Activated CD4-positive, alpha-beta T cell treated with anti-CD3 and anti-CD28 coated beads for 36 hours (primary cell): ENCODE measurements at regions not wholly inside any gene's neighbourhood (a gene's known extent, or its start where the extent isn't known, plus 50 kb on each side); places are given as distances from the start of the nearest gene placed in this dataset.

ENCODE experiments used
- ATAC-seq: fragments of 200-7000 bp; cut with Tn5 transposase; one replicate; pipeline ENCODE4 v1.10.0; 2021; ENCODE audit warnings: mild to moderate bottlenecking, moderate library complexity
- CTCF ChIA-PET: fragments of 350-600 bp; sonication (Branson Sonifier 250); formaldehyde crosslinking; loops from one replicate; lab custom pipeline; 2021; ENCODE audit warnings: antibody characterized with exemption; lab: Charles Lee
- POLR2A ChIA-PET: fragments of 350-600 bp; sonication (Branson Sonifier 250); formaldehyde crosslinking; loops from one replicate; lab custom pipeline; 2021; ENCODE audit warnings: antibody characterized with exemption, inconsistent platforms; lab: Charles Lee
- DNase-seq: peaks from one replicate; pipeline ENCODE4 v3.0.0-alpha.2; 2020
- H3K27ac Mint-ChIP-seq: one replicate; pipeline ENCODE4 v1.8.0; 2021; ENCODE audit warnings: mixed read lengths
- H3K27me3 Mint-ChIP-seq: one replicate; pipeline ENCODE4 v1.8.0; 2021; ENCODE audit warnings: mixed read lengths
- H3K36me3 Mint-ChIP-seq: one replicate; pipeline ENCODE4 v1.8.0; 2021; ENCODE audit warnings: low read depth, mixed read lengths
- H3K4me1 Mint-ChIP-seq: one replicate; pipeline ENCODE4 v1.8.0; 2021; ENCODE audit warnings: mixed read lengths
- H3K4me3 Mint-ChIP-seq: one replicate; pipeline ENCODE4 v1.8.0; 2021; ENCODE audit warnings: mild to moderate bottlenecking, moderate library complexity, mixed read lengths
- H3K9me3 Mint-ChIP-seq: one replicate; pipeline ENCODE4 v1.8.0; 2021; ENCODE audit warnings: low read depth, mixed read lengths
- intact Hi-C, 2 experiments: fragments of 100-400 bp; cut with DNase I in 1 of 2; cut with micrococcal nuclease in 1 of 2; formaldehyde crosslinking; loops; one replicate each; pipeline versions ENCODE4 v1.14.2 to v1.15.1; 2022 to 2024; cut with DNase I, micrococcal nuclease

DNA sequence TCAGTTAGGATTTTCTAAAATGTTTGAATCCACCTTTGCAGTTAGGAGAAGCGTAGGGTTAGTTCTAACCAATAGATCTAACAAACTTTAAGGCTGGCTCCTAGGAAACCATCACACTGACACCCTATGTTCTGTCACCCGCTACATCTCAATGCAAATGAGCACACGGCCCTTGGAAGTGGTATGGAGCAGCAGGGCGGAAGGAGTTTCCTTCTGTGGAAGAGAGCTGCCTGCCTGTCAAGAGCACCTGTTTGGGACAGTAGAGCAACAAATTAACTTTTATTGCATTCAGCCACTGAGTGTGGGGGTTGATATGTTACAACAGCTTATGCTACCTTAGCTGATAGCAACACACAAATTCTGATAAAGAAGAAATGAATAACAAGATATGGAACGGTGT is 306.9 kb upstream of the RAB6C start:
- DNase-seq: no peak
- H3K4me3 Mint-ChIP-seq: no peak overlapping the region
- no peaks in the 10 kb centered on the region for H3K36me3 Mint-ChIP-seq
- ChIA-PET POLR2A (no interaction called here), CTCF (no interaction called here)
- H3K9me3 Mint-ChIP-seq: no peaks in the 10 kb centered on the region
- H3K27me3 Mint-ChIP-seq: peaks cover 3% of the 10 kb centered on the region
- H3K4me1 Mint-ChIP-seq: no peaks in the 10 kb centered on the region
- ATAC-seq: no peak
- intact Hi-C loops: no loop called here
- H3K27ac Mint-ChIP-seq: no peak overlapping the region

DNA sequence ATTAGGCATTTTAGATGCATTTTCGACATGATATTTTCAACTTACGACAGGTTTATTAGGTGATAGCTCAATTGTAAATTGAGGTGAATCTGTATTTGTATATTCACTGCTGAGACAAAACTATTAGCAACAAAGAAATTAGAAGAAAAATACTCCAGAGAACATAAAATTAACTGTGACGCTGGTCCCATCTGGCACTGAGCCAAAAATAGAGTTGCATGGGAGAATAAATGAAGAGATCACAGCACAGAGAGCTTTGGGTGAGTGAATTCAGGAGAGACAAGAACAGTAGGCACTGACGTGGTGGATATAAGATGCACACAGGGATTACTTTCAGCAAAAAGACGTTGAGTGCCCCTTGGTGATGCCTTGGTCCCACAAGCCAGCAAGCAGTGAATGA is 306.2 kb upstream of the RAB6C start:
- POLR2A ChIA-PET: no interaction called here
- H3K9me3 Mint-ChIP-seq: no peaks in the 10 kb centered on the region

DNA sequence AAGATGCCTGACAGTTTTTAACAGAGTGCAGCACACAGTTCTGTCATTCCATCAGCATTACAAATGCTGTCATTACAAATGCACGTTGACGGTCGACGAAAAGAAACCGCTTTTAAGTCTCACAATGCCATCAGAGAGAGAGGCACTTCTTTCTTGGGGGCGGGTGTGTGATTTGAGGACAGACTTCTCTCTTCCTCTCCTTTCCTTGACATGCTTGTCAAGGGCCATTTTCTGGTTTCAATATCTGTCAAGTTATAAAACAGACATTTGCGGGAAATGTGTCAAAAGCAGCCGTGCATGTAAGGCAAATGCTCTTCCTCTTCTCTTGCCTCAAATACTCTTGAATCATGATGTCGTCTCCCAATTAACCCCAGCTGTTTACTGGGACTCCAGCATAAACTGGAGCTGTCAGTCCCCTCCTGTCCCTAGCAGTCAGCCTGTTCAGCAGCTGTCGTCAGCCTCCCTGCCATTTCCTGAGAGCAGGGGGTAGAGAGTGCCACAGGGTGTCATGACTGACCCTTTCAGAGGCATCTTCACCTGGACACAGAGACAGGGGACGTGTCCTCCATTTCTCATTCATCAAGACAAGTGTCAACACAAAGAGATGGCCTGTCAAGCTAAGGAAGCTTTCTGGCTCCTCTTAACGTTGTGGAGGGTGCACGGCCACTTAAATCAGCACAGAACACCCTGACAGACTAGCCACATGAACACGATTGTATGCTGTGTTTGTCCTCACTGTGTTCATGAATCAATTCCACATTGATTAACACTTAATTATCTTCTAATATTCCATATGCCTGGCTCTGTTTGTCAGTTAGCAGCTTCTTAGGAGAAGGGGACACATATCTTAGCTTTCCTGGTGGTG is 305.4 kb upstream of the RAB6C start:
- POLR2A ChIA-PET: no interaction called here
- Mint-ChIP-seq H3K4me1 (no peaks in the 10 kb centered on the region), H3K4me3 (no peak overlapping the region), H3K27me3 (peaks cover 11% of the 10 kb centered on the region), H3K27ac (no peak overlapping the region), H3K36me3 (no peaks in the 10 kb centered on the region), H3K9me3 (no peaks in the 10 kb centered on the region)
- no peak for ATAC-seq
- DNase-seq: no peak
- CTCF ChIA-PET: interaction anchor here (0.7 kb wide), 1 partner anchor 1328 kb away, joined by 4 read pairs; no protein-coding TSS in a partner anchor
- intact Hi-C loops: no loop called here

More for the DNA sequence above, 306.2 kb upstream of the RAB6C start:
- no peak overlapping the region for H3K27ac Mint-ChIP-seq
- ATAC-seq (no peak), DNase-seq (no peak)
- intact Hi-C loops: no loop called here
- no peaks in the 10 kb centered on the region for H3K4me1 Mint-ChIP-seq
- no peaks in the 10 kb centered on the region for H3K36me3 Mint-ChIP-seq
- H3K4me3 Mint-ChIP-seq: no peak overlapping the region
- CTCF ChIA-PET: no interaction called here
- H3K27me3 Mint-ChIP-seq: peaks cover 5% of the 10 kb centered on the region

DNA sequence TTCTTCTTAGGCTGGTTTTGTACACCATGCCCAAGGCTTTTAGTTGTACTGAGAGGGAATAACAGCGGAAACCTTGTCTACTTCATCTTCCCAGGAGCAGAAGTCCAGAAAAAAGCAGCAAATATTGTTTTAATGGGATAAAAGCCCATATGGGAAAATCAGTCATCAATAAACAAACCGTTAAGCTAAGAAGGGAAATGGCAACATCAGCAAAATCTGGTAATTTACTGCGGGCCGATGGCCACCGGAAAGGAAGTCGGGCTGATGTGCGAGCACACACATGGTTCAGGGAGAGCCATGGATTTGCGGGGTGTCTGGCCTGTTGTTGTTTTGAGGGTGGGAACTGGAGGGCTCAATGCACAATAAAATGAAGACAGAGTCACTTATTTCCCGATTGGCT is 300.7 kb upstream of the RAB6C start:
- H3K36me3 Mint-ChIP-seq: no peaks in the 10 kb centered on the region
- CTCF ChIA-PET: no interaction called here
- H3K9me3 Mint-ChIP-seq: no peaks in the 10 kb centered on the region

DNA sequence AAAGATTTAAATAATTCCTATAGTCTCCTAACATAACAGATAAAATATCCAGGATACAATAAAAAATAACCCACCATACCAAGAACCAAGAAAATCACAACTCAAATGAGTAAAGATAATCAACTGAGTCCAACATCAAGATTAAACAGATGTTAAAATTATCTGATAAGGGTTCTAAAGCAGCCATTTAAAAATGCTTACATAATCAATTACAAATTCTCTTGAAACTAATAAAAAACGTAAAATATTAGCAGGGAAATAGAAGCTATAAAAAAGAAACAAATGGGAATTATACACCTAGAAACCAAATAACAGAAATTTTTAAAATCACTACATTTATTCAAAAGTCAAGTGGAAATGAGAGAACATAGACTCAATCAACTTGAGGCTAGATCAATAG is 297.7 kb upstream of the RAB6C start:
- intact Hi-C loops: no loop called here
- H3K4me3 Mint-ChIP-seq: no peak overlapping the region
- CTCF ChIA-PET: no interaction called here
- ATAC-seq: no peak
- no peak overlapping the region for H3K27ac Mint-ChIP-seq
- no peaks in the 10 kb centered on the region for H3K36me3 Mint-ChIP-seq
- POLR2A ChIA-PET: no interaction called here
- H3K9me3 Mint-ChIP-seq: no peaks in the 10 kb centered on the region
- no peaks in the 10 kb centered on the region for H3K4me1 Mint-ChIP-seq
- no peak for DNase-seq
- peaks cover 11% of the 10 kb centered on the region for H3K27me3 Mint-ChIP-seq

More for the DNA sequence above, 300.7 kb upstream of the RAB6C start:
- no peaks in the 10 kb centered on the region for H3K4me1 Mint-ChIP-seq
- POLR2A ChIA-PET: no interaction called here
- H3K4me3 Mint-ChIP-seq: no peak overlapping the region
- intact Hi-C loops: no loop called here
- peaks cover 11% of the 10 kb centered on the region for H3K27me3 Mint-ChIP-seq
- H3K27ac Mint-ChIP-seq: no peak overlapping the region
- DNase-seq (no peak), ATAC-seq (no peak)

DNA sequence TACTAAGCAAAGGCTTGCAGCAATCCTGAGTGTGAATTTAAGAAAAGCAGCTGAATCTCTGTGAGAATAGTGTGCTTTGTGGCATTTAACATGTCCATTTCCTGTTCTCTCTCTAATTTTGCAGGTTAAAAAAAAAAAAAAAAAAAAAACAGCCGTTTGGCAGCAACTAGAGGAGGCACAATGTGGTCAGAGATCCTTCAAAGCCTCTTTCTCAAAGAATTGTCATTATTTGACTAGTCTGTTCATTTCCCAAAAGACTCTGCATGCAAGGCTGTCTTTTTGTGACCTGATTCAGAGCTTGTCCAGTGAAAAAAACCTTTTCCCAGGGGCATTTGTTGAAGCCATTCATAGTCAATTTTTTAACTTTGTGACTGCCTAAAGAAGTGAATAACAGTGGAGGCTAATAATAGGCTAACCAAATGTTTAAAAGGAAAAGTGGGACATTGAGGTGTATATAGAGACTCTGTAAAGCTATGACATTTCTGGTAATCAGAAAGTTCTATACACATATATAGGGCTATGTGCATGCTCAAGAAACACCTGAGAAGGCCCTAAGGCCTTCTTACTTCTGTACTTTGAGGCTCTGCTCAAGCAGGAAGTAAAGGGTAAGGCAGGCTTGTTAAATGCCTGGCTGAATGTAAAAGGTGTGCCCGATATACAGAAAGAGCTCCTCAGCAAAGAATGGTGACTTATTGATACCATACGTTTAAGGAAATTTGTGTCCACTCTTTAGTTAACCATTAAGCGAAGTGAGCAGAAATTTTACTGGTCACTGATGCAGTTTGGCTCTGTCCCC is 289.6 kb upstream of the RAB6C start:
- ATAC-seq: no peak
- H3K4me3 Mint-ChIP-seq: no peak overlapping the region
- H3K27ac Mint-ChIP-seq: no peak overlapping the region
- CTCF ChIA-PET: no interaction called here
- H3K9me3 Mint-ChIP-seq: peaks cover 6% of the 10 kb centered on the region
- POLR2A ChIA-PET: no interaction called here
- intact Hi-C loops: no loop called here
- H3K4me1 Mint-ChIP-seq: no peaks in the 10 kb centered on the region
- H3K36me3 Mint-ChIP-seq: no peaks in the 10 kb centered on the region
- peaks cover 2% of the 10 kb centered on the region for H3K27me3 Mint-ChIP-seq
- DNase-seq: no peak

DNA sequence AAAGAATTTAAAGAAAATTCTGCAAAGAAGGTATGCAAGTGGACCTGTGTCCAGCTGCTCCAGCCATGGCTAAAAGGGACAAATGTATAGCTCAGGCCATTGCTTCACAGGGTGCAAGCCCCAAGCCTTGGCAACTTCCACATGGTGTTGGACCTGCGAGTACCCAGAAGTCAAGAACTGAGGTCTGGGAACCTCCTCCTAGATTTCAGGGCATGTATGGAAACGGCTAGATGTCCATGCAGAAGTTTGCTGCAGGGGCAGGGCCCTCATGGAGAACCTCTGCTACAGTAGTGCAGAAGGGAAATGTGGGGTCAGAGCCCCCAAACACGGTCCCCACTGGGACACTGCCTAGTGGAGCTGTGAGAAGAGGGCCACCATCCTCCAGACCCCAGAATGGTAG is 284.0 kb upstream of the RAB6C start:
- DNase-seq: no peak
- Mint-ChIP-seq H3K4me3 (no peak overlapping the region), H3K9me3 (peaks cover 6% of the 10 kb centered on the region), H3K27ac (no peak overlapping the region), H3K36me3 (no peaks in the 10 kb centered on the region), H3K27me3 (no peaks in the 10 kb centered on the region), H3K4me1 (no peaks in the 10 kb centered on the region)
- CTCF ChIA-PET: no interaction called here
- intact Hi-C loops: no loop called here
- POLR2A ChIA-PET: no interaction called here
- ATAC-seq: no peak

GRCh38 chr2:129698593-129698992 is 280.9 kb upstream of the RAB6C start:
- Mint-ChIP-seq H3K4me1 (no peaks in the 10 kb centered on the region), H3K4me3 (no peak overlapping the region), H3K27ac (no peak overlapping the region), H3K9me3 (no peaks in the 10 kb centered on the region), H3K36me3 (no peaks in the 10 kb centered on the region), H3K27me3 (no peaks in the 10 kb centered on the region)
- ChIA-PET CTCF (no interaction called here), POLR2A (no interaction called here)
- intact Hi-C loops: no loop called here
- no peak for ATAC-seq
- DNase-seq: no peak

- no peak for ATAC-seq
- Mint-ChIP-seq H3K9me3 (no peaks in the 10 kb centered on the region), H3K4me3 (no peak overlapping the region), H3K4me1 (no peaks in the 10 kb centered on the region), H3K27me3 (peaks cover 1% of the 10 kb centered on the region), H3K27ac (no peak overlapping the region), H3K36me3 (no peaks in the 10 kb centered on the region)
- DNase-seq: no peak
- intact Hi-C loops: no loop called here
- CTCF ChIA-PET: interaction anchor here (0.7 kb wide), 1 partner anchor 20 kb away, joined by 3 read pairs; no protein-coding TSS in a partner anchor
- POLR2A ChIA-PET: no interaction called here
Measured at GRCh38 chr2:129699781-129700573, 279.5 kb upstream of the RAB6C start.

- H3K4me3 Mint-ChIP-seq: no peak overlapping the region
Measured at GRCh38 chr2:129702416-129703176, 276.9 kb upstream of the RAB6C start.

GRCh38 chr2:129705085-129705484 is 274.4 kb upstream of the RAB6C start:
- intact Hi-C loops: no loop called here
- ChIA-PET CTCF (no interaction called here), POLR2A (no interaction called here)
- Mint-ChIP-seq H3K27me3 (peaks cover 1% of the 10 kb centered on the region), H3K27ac (no peak overlapping the region), H3K36me3 (no peaks in the 10 kb centered on the region), H3K4me3 (no peak overlapping the region), H3K9me3 (no peaks in the 10 kb centered on the region), H3K4me1 (no peaks in the 10 kb centered on the region)
- DNase-seq (no peak), ATAC-seq (no peak)

More at GRCh38 chr2:129702416-129703176, 276.9 kb upstream of the RAB6C start:
- CTCF ChIA-PET: no interaction called here
- Mint-ChIP-seq H3K27me3 (peaks cover 1% of the 10 kb centered on the region), H3K36me3 (no peaks in the 10 kb centered on the region), H3K27ac (no peak overlapping the region), H3K9me3 (no peaks in the 10 kb centered on the region), H3K4me1 (no peaks in the 10 kb centered on the region)
- no peak for ATAC-seq
- DNase-seq: no peak
- POLR2A ChIA-PET: no interaction called here
- intact Hi-C loops: no loop called here
